SK-N-MC (cell line): ENCODE measurements at regions not wholly inside any gene's neighbourhood (a gene's known extent, or its start where the extent isn't known, plus 50 kb on each side); places are given as distances from the start of the nearest gene placed in this dataset.

Experiments used
- EZH2 ChIP-seq: fragments of 200-600 bp; sonication (generic); IDR thresholded peaks from one replicate; pipeline ENCODE4 v1.6.1; 2017; ENCODE audit warnings: antibody characterized with exemption
- POLR2AphosphoS5 ChIP-seq: IDR thresholded peaks from 2 replicates; pipeline ENCODE4 v1.6.1; 2012; ENCODE audit warnings: mild to moderate bottlenecking, low read depth, low read length, borderline replicate concordance

GRCh38 chr5:21581508-21581907, 1271.6 kb downstream of the CDH12 start:
- TF ChIP-seq EZH2 = no peak
- TF ChIP-seq POLR2AphosphoS5 = no peak
